DND-41 (cell line): ENCODE measurements at regions not wholly inside any gene's neighbourhood (a gene's known extent, or its start where the extent isn't known, plus 50 kb on each side); places are given as distances from the start of the nearest gene placed in this dataset.

Source experiments
- EZH2 ChIP-seq: IDR thresholded peaks from 3 replicates; pipeline ENCODE4 v1.6.1; 2012; ENCODE audit warnings: borderline replicate concordance, low read depth, mild to moderate bottlenecking, moderate library complexity, low read length, inconsistent platforms; ENCODE audit not compliant: severe bottlenecking
- TF ChIP-seq, protein P1 (sequence below): IDR thresholded peaks from 2 replicates; pipeline ENCODE4 v1.5.1; 2012; ENCODE audit warnings: borderline replicate concordance, low read length, moderate library complexity, mild to moderate bottlenecking; ENCODE audit not compliant: poor library complexity, severe bottlenecking; ENCODE audit errors: extremely low read depth

DNA sequence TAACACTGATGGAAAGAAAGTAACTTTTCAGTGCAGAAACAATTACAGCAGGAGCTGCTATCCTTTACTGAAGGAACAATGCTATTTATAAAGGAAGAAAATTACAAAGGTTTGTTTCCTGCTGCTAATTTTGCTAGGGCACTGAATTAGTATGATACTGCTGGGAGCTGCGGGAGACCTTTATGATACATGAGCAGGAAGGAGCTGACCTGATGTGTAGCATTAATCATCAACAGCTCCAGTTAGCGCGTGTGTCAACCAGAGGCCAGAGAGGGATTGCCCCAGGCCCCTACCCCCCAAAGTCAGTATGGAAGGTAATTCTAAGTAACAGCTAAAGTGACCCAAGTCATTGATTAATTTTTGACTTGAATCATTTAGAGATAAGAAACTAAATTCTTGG, 728.9 kb downstream of the PCDH18 start:
- TF ChIP-seq, protein P1, sequence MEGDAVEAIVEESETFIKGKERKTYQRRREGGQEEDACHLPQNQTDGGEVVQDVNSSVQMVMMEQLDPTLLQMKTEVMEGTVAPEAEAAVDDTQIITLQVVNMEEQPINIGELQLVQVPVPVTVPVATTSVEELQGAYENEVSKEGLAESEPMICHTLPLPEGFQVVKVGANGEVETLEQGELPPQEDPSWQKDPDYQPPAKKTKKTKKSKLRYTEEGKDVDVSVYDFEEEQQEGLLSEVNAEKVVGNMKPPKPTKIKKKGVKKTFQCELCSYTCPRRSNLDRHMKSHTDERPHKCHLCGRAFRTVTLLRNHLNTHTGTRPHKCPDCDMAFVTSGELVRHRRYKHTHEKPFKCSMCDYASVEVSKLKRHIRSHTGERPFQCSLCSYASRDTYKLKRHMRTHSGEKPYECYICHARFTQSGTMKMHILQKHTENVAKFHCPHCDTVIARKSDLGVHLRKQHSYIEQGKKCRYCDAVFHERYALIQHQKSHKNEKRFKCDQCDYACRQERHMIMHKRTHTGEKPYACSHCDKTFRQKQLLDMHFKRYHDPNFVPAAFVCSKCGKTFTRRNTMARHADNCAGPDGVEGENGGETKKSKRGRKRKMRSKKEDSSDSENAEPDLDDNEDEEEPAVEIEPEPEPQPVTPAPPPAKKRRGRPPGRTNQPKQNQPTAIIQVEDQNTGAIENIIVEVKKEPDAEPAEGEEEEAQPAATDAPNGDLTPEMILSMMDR, result no peak
- no peak for TF ChIP-seq EZH2
